Breast epithelium (tissue), 4 donors: ENCODE measurements at regions not wholly inside any gene's neighbourhood (a gene's known extent, or its start where the extent isn't known, plus 50 kb on each side); places are given as distances from the start of the nearest gene placed in this dataset.

Experiments used
- DNase-seq, 2 donors: peaks; one replicate each; pipeline ENCODE4 v3.0.0-alpha.2; 2019; ENCODE audit warnings: low spot score in 2 of 2
- H3K27ac ChIP-seq, 2 donors: fragments of 200-600 bp; sonication (generic) in 1 of 2; one replicate each; pipeline ENCODE4 v1.5.1; 2016 to 2019; ENCODE audit warnings: mild to moderate bottlenecking in 1 of 2
- H3K27me3 ChIP-seq, 2 donors: fragments of 200-600 bp; sonication (generic) in 1 of 2; one replicate each; pipeline versions ENCODE4 v1.5.1 to v1.6.0; 2017 to 2019; ENCODE audit warnings: control low read depth in 1 of 2, mild to moderate bottlenecking in 1 of 2
- H3K36me3 ChIP-seq: fragments of 200-600 bp; one replicate; pipeline ENCODE4 v1.5.1; 2019
- H3K4me1 ChIP-seq, 2 donors: fragments of 200-600 bp; sonication (generic); one replicate each; pipeline ENCODE4 v1.5.1; 2016 to 2019; ENCODE audit warnings: control low read depth in 1 of 2
- H3K4me3 ChIP-seq, 3 donors: fragments of 200-600 bp; sonication (generic); 1 replicate in 2 of 3; 2 replicates in 1 of 3; pipeline ENCODE4 v1.5.1; 2016 to 2019; ENCODE audit warnings: mild to moderate bottlenecking in 3 of 3, moderate library complexity in 2 of 3
- H3K9me3 ChIP-seq, 2 donors: fragments of 200-600 bp; sonication (generic) in 1 of 2; one replicate each; pipeline ENCODE4 v1.5.1; 2016 to 2019; ENCODE audit warnings: control low read depth in 1 of 2
- POLR2A ChIP-seq: fragments of 450-650 bp; IDR thresholded peaks from one replicate; pipeline ENCODE4 v1.6.1; 2016; ENCODE audit warnings: antibody characterized with exemption, mild to moderate bottlenecking, moderate library complexity
- POLR2AphosphoS5 ChIP-seq, 3 donors: sonication (generic); formaldehyde crosslinking; IDR thresholded peaks; one replicate each; pipeline ENCODE4 v1.6.1; 2017; ENCODE audit warnings: antibody characterized with exemption in 3 of 3
- intact Hi-C: fragments of 100-400 bp; cut with DNase I; formaldehyde crosslinking; loops from one replicate; pipeline ENCODE4 v1.15.1; 2023; ENCODE audit warnings: low total_unique reads
- TF ChIP-seq, protein P1 (sequence below), 3 donors: fragments of 450-650 bp; IDR thresholded peaks; one replicate each; pipeline ENCODE4 v1.5.1; 2016 to 2017; ENCODE audit warnings: antibody characterized with exemption in 3 of 3, mild to moderate bottlenecking in 3 of 3, moderate library complexity in 3 of 3

DNA sequence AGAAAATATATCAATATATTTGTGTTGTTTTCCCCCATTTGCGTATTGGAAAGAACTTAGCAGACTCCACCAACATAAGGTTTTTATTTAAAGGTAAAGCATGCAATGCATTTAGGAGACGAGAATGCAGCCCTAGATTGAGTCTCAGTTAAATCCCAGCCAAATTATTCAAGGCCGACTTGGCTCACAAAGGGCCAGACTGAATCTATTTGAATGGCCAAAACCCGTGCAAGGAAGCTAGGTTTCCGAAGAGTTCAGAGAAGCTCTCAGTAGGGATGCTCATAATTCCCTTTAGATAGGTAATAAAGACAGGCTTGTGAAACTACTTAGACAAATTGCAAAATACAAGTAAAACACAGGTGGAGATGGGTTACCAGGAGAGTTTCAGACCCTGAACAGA, 520.3 kb downstream of the CDH9 start:
- Histone ChIP-seq H3K27me3 (no peaks in the 10 kb centered on the region), H3K27ac (no peak overlapping the region), H3K36me3 (no peaks in the 10 kb centered on the region), H3K9me3 (peaks cover 0 to 7% of the 10 kb centered on the region in 2 donors), H3K4me1 (no peaks in the 10 kb centered on the region), H3K4me3 (no peak overlapping the region)
- intact Hi-C loops, result no loop called here
- DNase-seq, result no peak
- TF ChIP-seq, protein P1, sequence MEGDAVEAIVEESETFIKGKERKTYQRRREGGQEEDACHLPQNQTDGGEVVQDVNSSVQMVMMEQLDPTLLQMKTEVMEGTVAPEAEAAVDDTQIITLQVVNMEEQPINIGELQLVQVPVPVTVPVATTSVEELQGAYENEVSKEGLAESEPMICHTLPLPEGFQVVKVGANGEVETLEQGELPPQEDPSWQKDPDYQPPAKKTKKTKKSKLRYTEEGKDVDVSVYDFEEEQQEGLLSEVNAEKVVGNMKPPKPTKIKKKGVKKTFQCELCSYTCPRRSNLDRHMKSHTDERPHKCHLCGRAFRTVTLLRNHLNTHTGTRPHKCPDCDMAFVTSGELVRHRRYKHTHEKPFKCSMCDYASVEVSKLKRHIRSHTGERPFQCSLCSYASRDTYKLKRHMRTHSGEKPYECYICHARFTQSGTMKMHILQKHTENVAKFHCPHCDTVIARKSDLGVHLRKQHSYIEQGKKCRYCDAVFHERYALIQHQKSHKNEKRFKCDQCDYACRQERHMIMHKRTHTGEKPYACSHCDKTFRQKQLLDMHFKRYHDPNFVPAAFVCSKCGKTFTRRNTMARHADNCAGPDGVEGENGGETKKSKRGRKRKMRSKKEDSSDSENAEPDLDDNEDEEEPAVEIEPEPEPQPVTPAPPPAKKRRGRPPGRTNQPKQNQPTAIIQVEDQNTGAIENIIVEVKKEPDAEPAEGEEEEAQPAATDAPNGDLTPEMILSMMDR (IDR thresholded peaks at IDR 0.05), result no peak
- TF ChIP-seq POLR2A, result no peak
- TF ChIP-seq POLR2AphosphoS5 (IDR thresholded peaks at IDR 0.05), result no peak

DNA sequence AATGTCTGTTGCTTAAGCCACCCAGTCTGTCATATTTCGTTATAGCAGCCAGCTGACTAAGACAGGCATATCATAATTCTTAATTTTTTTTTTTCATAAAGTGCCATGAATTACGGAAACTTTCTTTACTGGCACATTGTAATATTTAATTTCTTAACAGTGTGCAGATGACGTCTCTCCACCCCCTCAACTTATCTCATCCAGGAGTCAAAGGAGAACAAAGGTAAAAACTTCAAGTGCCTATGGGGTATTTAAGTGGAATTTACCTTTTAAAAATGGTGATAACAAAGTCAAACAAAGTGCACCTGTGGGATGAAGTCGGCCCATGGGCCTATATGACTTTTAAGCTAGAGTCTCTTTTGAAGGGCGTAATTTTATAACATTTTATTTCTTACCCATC, 539.4 kb downstream of the CDH9 start:
- intact Hi-C loops, result no loop called here
- DNase-seq, result no peak
- no peak overlapping the region for H3K4me3 ChIP-seq
- no peaks in the 10 kb centered on the region for H3K27me3 ChIP-seq
- TF ChIP-seq POLR2AphosphoS5 (IDR thresholded peaks at IDR 0.05) (no peak), POLR2A (no peak)
- TF ChIP-seq, protein P1 (IDR thresholded peaks at IDR 0.05), result no peak
- no peaks in the 10 kb centered on the region for H3K4me1 ChIP-seq
- peaks cover 0 to 3% of the 10 kb centered on the region in 2 donors for H3K9me3 ChIP-seq
- H3K27ac ChIP-seq, result no peak overlapping the region
- no peaks in the 10 kb centered on the region for H3K36me3 ChIP-seq

DNA sequence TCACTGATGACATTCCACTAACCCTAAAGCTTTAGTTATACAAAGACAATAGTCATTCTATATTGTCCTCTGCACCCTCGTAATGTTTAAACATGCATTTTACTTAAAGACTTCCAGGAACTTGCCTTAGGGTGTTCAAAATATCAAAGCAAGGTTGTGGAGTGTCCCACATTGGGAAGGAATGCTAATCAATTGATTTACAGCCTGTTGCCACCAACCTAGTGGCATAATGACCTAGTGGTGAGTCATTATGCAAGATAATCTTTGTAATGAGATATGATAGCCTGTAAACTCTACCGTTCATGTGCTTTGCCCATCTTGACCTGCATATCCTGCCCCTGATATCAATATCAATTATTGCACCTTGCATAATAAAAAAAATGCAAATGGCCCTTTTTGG, 542.9 kb downstream of the CDH9 start:
- no peak overlapping the region for H3K27ac ChIP-seq
- TF ChIP-seq POLR2A (no peak), POLR2AphosphoS5 (IDR thresholded peaks at IDR 0.05) (no peak)
- TF ChIP-seq, protein P1 (IDR thresholded peaks at IDR 0.05), result no peak
- H3K9me3 ChIP-seq, result peaks cover 6 to 22% of the 10 kb centered on the region in 2 donors
- H3K4me1 ChIP-seq, result no peaks in the 10 kb centered on the region
- no peak for DNase-seq
- no peak overlapping the region for H3K4me3 ChIP-seq
- intact Hi-C loops, result loop anchor here (1.0 kb wide), 1 partner anchor 22 kb away; no protein-coding TSS in a partner anchor
- no peaks in the 10 kb centered on the region for H3K27me3 ChIP-seq
- no peaks in the 10 kb centered on the region for H3K36me3 ChIP-seq

DNA sequence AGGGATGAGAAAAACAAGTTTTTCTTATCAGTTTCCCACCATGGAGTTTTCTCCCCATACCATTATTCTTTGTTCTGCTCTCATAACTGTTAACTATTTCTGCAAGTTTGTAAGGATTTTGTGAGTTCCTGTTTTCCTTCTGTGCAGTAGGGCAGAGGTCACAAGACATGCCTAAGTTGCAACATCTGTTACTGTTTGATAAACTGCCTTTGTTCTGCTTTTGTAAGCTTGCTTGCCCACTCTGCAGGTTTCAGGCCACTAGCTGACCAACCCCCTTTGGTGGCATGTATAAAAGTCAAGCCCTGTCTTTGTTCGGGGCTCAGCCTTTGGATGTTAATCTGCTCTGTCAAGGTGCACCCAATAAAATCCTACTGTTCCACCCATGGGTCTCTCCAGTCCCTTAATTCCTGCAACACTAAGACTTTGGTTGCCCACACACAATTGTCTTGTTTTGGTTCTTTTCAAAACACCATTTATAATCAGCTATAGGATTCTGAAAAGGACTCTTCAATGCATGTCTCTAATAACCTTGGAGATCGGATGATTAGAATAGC, 545.4 kb downstream of the CDH9 start:
- TF ChIP-seq POLR2A (no peak), POLR2AphosphoS5 (IDR thresholded peaks at IDR 0.05) (no peak)
- TF ChIP-seq, protein P1 (IDR thresholded peaks at IDR 0.05), result no peak
- Histone ChIP-seq H3K36me3 (no peaks in the 10 kb centered on the region), H3K27me3 (no peaks in the 10 kb centered on the region), H3K4me1 (no peaks in the 10 kb centered on the region), H3K27ac (no peak overlapping the region), H3K4me3 (no peak overlapping the region), H3K9me3 (peaks cover 6 to 22% of the 10 kb centered on the region in 2 donors)
- intact Hi-C loops, result no loop called here
- no peak for DNase-seq

DNA sequence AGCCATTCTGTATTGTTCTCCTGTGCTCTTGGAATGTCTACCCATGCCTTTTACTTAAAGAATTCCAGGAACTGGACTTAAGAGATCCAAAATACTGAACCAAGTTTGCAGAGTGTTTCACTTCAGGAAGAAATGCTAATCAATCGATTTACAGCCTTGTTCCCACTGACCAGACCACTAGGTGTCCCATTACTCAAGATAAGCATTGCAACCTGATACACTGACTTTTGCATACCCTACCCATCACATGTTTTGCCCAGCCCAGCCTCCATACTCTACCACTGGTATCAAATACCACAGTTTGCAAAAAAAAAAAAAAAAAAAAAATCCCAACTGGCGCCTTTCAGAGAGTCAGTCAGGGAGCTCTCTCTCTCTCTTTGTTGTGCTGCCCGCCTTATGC, 550.8 kb downstream of the CDH9 start:
- Histone ChIP-seq H3K27me3 (no peaks in the 10 kb centered on the region), H3K27ac (no peak overlapping the region), H3K9me3 (peaks cover 4 to 5% of the 10 kb centered on the region in 2 donors), H3K36me3 (no peaks in the 10 kb centered on the region), H3K4me3 (no peak overlapping the region), H3K4me1 (no peaks in the 10 kb centered on the region)
- TF ChIP-seq, protein P1 (IDR thresholded peaks at IDR 0.05), result no peak
- TF ChIP-seq POLR2AphosphoS5 (IDR thresholded peaks at IDR 0.05), result no peak
- no peak for TF ChIP-seq POLR2A
- intact Hi-C loops, result no loop called here
- no peak for DNase-seq
